ENCODE measurements at regions not wholly inside any gene's neighbourhood (a gene's known extent, or its start where the extent isn't known, plus 50 kb on each side); places are given as distances from the start of the nearest gene placed in this dataset.

GRCh38 chr4:26215725-26216124 lies 105.1 kb upstream of the RBPJ start:
- DNase-seq = no peak
- WGBS, 4 donors = 53 to 80% (median 74%) methylated on average over 5 to 7 of the region's 7 CpGs
- TF ChIP-seq POLR2A (IDR thresholded peaks at IDR 0.05) (no peak), CTCF (IDR thresholded peaks at IDR 0.05) (no peak)
- intact Hi-C loops (cut with DNase I) = no loop called here
- no peak overlapping the region for H3K4me3 ChIP-seq
- H3K4me1 ChIP-seq (replicated peaks in 1 of 2) = no peaks in the 10 kb centered on the region
- H3K27ac ChIP-seq = no peak overlapping the region
- no peaks in the 10 kb centered on the region for H3K9me3 ChIP-seq (replicated peaks in 1 of 3)
- H3K36me3 ChIP-seq (replicated peaks in 1 of 2) = no peaks in the 10 kb centered on the region
- no peaks in the 10 kb centered on the region for H3K27me3 ChIP-seq

GRCh38 chr4:26217481-26217880 lies 103.3 kb upstream of the RBPJ start:
- Histone ChIP-seq H3K36me3 (replicated peaks in 1 of 2) (no peaks in the 10 kb centered on the region), H3K27ac (peak overlapping the region in 2 of 5 donors; percentile 54 to 85), H3K4me3 (no peak overlapping the region), H3K9me3 (replicated peaks in 1 of 3) (no peaks in the 10 kb centered on the region), H3K4me1 (replicated peaks in 1 of 2) (no peaks in the 10 kb centered on the region), H3K27me3 (no peaks in the 10 kb centered on the region)
- intact Hi-C loops (cut with DNase I) = no loop called here
- DNase-seq = no peak
- no peak for TF ChIP-seq CTCF (IDR thresholded peaks at IDR 0.05)
- TF ChIP-seq POLR2A (IDR thresholded peaks at IDR 0.05) = no peak
- WGBS, 4 donors = 88 to 93% (median 90%) methylated on average over 6 of the region's 6 CpGs

GRCh38 chr4:26217961-26218676 lies 102.7 kb upstream of the RBPJ start:
- H3K36me3 ChIP-seq (replicated peaks in 1 of 2) = no peaks in the 10 kb centered on the region
- TF ChIP-seq POLR2A (IDR thresholded peaks at IDR 0.05) (no peak), CTCF (IDR thresholded peaks at IDR 0.05) (no peak)
- no peaks in the 10 kb centered on the region for H3K27me3 ChIP-seq
- H3K4me3 ChIP-seq = no peak overlapping the region
- WGBS, 4 donors = 64 to 73% (median 66%) methylated on average over 14 to 16 of the region's 16 CpGs
- DNase-seq = peak in 5 of 7 donors; percentile 18 to 62 (median 29)
- H3K4me1 ChIP-seq (replicated peaks in 1 of 2) = no peaks in the 10 kb centered on the region
- intact Hi-C loops (cut with DNase I) = no loop called here
- H3K9me3 ChIP-seq (replicated peaks in 1 of 3) = no peaks in the 10 kb centered on the region
- H3K27ac ChIP-seq = peak overlapping the region in 3 of 5 donors; percentile 53 to 85 (median 54)

- Histone ChIP-seq H3K4me1 (replicated peaks in 1 of 2) (no peaks in the 10 kb centered on the region), H3K9me3 (replicated peaks in 1 of 3) (no peaks in the 10 kb centered on the region), H3K27ac (peak overlapping the region in 3 of 5 donors; percentile 53 to 85 (median 54)), H3K27me3 (no peaks in the 10 kb centered on the region), H3K36me3 (replicated peaks in 1 of 2) (no peaks in the 10 kb centered on the region), H3K4me3 (no peak overlapping the region)
- DNase-seq = no peak
- intact Hi-C loops (cut with DNase I) = no loop called here
- TF ChIP-seq CTCF (IDR thresholded peaks at IDR 0.05) = no peak
- TF ChIP-seq POLR2A (IDR thresholded peaks at IDR 0.05) = no peak
- 64 to 70% (median 67%) methylated on average over 10 to 12 of the region's 12 CpGs for WGBS, 4 donors
These were observed 101.9 kb upstream of the RBPJ start for GRCh38 chr4:26218677-26219605.
